Smooth muscle cell (in vitro differentiated cells): ENCODE measurements at regions not wholly inside any gene's neighbourhood (a gene's known extent, or its start where the extent isn't known, plus 50 kb on each side); places are given as distances from the start of the nearest gene placed in this dataset.

Experiments
- DNase-seq: peaks from one replicate; lab custom pipeline; 2025; ENCODE audit not compliant: unreplicated experiment; lab: John Stamatoyannopoulos, UW
- H2AFZ ChIP-seq: fragments of 200-600 bp; sonication (generic); 2 replicates; pipeline ENCODE4 v1.6.0; 2016; ENCODE audit warnings: antibody characterized with exemption, low read depth, mild to moderate bottlenecking
- H3F3A ChIP-seq: fragments of 200-600 bp; sonication (generic); 2 replicates; pipeline ENCODE4 v1.6.0; 2017; ENCODE audit warnings: antibody characterized with exemption, low read depth
- H3K27ac ChIP-seq: fragments of 200-600 bp; sonication (generic); 2 replicates; pipeline ENCODE4 v1.5.1; 2016; ENCODE audit warnings: low read depth, mild to moderate bottlenecking
- H3K27me3 ChIP-seq: fragments of 200-600 bp; sonication (generic); 2 replicates; pipeline ENCODE4 v1.6.1; 2016; ENCODE audit warnings: low read depth, mild to moderate bottlenecking
- H3K36me3 ChIP-seq: fragments of 200-600 bp; sonication (generic); 2 replicates; pipeline ENCODE4 v1.5.1; 2016; ENCODE audit warnings: low read depth
- H3K4me1 ChIP-seq: fragments of 200-600 bp; sonication (generic); 2 replicates; pipeline ENCODE4 v1.5.1; 2016; ENCODE audit warnings: low read depth
- H3K4me2 ChIP-seq: fragments of 200-600 bp; sonication (generic); 2 replicates; pipeline ENCODE4 v1.6.0; 2016; ENCODE audit warnings: mild to moderate bottlenecking
- H3K4me3 ChIP-seq: fragments of 200-600 bp; sonication (generic); 2 replicates; pipeline ENCODE4 v1.5.1; 2016; ENCODE audit warnings: mild to moderate bottlenecking
- H3K79me2 ChIP-seq: fragments of 200-600 bp; sonication (generic); 2 replicates; pipeline ENCODE4 v1.6.0; 2016; ENCODE audit warnings: low read depth, mild to moderate bottlenecking
- H3K9ac ChIP-seq: fragments of 200-600 bp; sonication (generic); 2 replicates; pipeline ENCODE4 v1.6.0; 2016; ENCODE audit warnings: low read depth
- H3K9me3 ChIP-seq: fragments of 200-600 bp; sonication (generic); replicated peaks from 2 replicates; pipeline ENCODE4 v1.5.1; 2016; ENCODE audit warnings: low read depth
- H4K20me1 ChIP-seq: fragments of 200-600 bp; sonication (generic); 2 replicates; pipeline ENCODE4 v1.6.0; 2016; ENCODE audit warnings: low read depth
- CTCF ChIP-seq: fragments of 200-600 bp; sonication (generic); IDR thresholded peaks from 2 replicates; pipeline ENCODE4 v1.5.1; 2017; ENCODE audit warnings: borderline replicate concordance, mild to moderate bottlenecking, antibody characterized with exemption; ENCODE audit not compliant: insufficient read depth, poor library complexity, severe bottlenecking
- WGBS: methylation state at CpG from one replicate; pipeline ENCODE4 v1.1.7; 2016; ENCODE audit warnings: low lambda C conversion rate; 5-methylcytosine and 5-hydroxymethylcytosine counted together

- Histone ChIP-seq H3K4me3 (no peak overlapping the region), H3F3A (no peaks in the 10 kb centered on the region), H3K27me3 (no peaks in the 10 kb centered on the region), H3K36me3 (no peaks in the 10 kb centered on the region), H3K79me2 (no peaks in the 10 kb centered on the region), H3K9me3 (no peaks in the 10 kb centered on the region), H3K9ac (no peak overlapping the region), H4K20me1 (no peaks in the 10 kb centered on the region), H2AFZ (no peak overlapping the region), H3K27ac (no peak overlapping the region), H3K4me2 (no peak overlapping the region), H3K4me1 (no peaks in the 10 kb centered on the region)
- DNase-seq = no peak
- no peak for TF ChIP-seq CTCF
- 90% methylated on average over 5 of the region's 5 CpGs for WGBS
These were observed 100.8 kb downstream of the TNFAIP3 start for GRCh38 chr6:137967689-137968454.

- no peak overlapping the region for H3K4me2 ChIP-seq
- no peaks in the 10 kb centered on the region for H3K4me1 ChIP-seq
- no peaks in the 10 kb centered on the region for H3K79me2 ChIP-seq
- H3F3A ChIP-seq = no peaks in the 10 kb centered on the region
- no peak overlapping the region for H3K9ac ChIP-seq
- WGBS = 89% methylated on average over 5 of the region's 5 CpGs
- no peak for TF ChIP-seq CTCF
- no peaks in the 10 kb centered on the region for H4K20me1 ChIP-seq
- DNase-seq = no peak
- H3K27me3 ChIP-seq = no peaks in the 10 kb centered on the region
- H2AFZ ChIP-seq = no peak overlapping the region
- no peaks in the 10 kb centered on the region for H3K9me3 ChIP-seq
- no peak overlapping the region for H3K4me3 ChIP-seq
- H3K36me3 ChIP-seq = no peaks in the 10 kb centered on the region
- H3K27ac ChIP-seq = no peak overlapping the region
These were observed 101.4 kb downstream of the TNFAIP3 start for GRCh38 chr6:137968455-137968804.

GRCh38 chr6:137968901-137969300 is 101.8 kb downstream of the TNFAIP3 start:
- Histone ChIP-seq H3K4me1 (no peaks in the 10 kb centered on the region), H3K36me3 (no peaks in the 10 kb centered on the region), H3F3A (no peaks in the 10 kb centered on the region), H3K27me3 (no peaks in the 10 kb centered on the region), H3K9me3 (no peaks in the 10 kb centered on the region), H3K79me2 (no peaks in the 10 kb centered on the region), H4K20me1 (no peaks in the 10 kb centered on the region), H3K4me3 (no peak overlapping the region), H3K9ac (no peak overlapping the region), H3K4me2 (no peak overlapping the region), H2AFZ (no peak overlapping the region), H3K27ac (no peak overlapping the region)
- WGBS = 7% methylated on average over 1 of the region's 1 CpG
- DNase-seq = no peak
- TF ChIP-seq CTCF = no peak

GRCh38 chr6:137969874-137970273 is 102.8 kb downstream of the TNFAIP3 start:
- no peak for TF ChIP-seq CTCF
- no peaks in the 10 kb centered on the region for H3K27me3 ChIP-seq
- H3K79me2 ChIP-seq = no peaks in the 10 kb centered on the region
- no peaks in the 10 kb centered on the region for H4K20me1 ChIP-seq
- no peak overlapping the region for H2AFZ ChIP-seq
- H3K4me1 ChIP-seq = no peaks in the 10 kb centered on the region
- no peak overlapping the region for H3K4me2 ChIP-seq
- H3K9ac ChIP-seq = no peak overlapping the region
- no peaks in the 10 kb centered on the region for H3K36me3 ChIP-seq
- H3K9me3 ChIP-seq = no peaks in the 10 kb centered on the region
- no peak overlapping the region for H3K4me3 ChIP-seq
- H3F3A ChIP-seq = no peaks in the 10 kb centered on the region
- no peak for DNase-seq
- H3K27ac ChIP-seq = no peak overlapping the region
